ENCODE measurements at regions not wholly inside any gene's neighbourhood (a gene's known extent, or its start where the extent isn't known, plus 50 kb on each side); places are given as distances from the start of the nearest gene placed in this dataset.

DNA sequence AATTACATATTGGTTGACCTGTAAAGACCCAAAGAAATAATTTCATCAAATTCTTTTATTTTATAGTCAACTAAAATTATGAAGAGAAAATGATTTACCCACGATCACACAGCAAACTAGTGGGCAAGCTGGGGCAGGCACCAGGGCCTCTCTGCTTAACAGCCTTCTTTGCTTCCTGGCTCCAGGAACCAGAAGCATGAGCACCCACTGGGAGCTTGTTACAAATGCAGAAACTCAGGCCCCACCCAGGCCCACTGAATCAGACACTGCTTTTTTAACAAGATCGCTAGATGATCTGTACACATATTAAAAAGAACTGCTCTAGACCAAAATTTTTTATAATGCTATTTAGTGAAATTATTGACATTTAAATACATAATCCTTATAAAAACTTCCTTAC, 95.0 kb downstream of the GEMIN8 start:
- H3K4me3 Mint-ChIP-seq: no peak overlapping the region
- Histone ChIP-seq H3K27ac (ENCODE audit: low read depth in 1 of 2, low read length in 2 of 2) (no peak overlapping the region), H3K79me2 (ENCODE audit: insufficient read depth, low read length) (no peaks in the 10 kb centered on the region), H3K4me1 (ENCODE audit: control insufficient read depth in 1 of 2, insufficient read depth in 2 of 2, low read length in 2 of 2) (peaks cover 4 to 6% of the 10 kb centered on the region in 2 donors), H2AFZ (ENCODE audit: insufficient read depth, low read depth, low read length, poor library complexity, severe bottlenecking) (no peak overlapping the region), H4K20me1 (ENCODE audit: insufficient read depth, low read length) (no peaks in the 10 kb centered on the region), H3K9me3 (replicated peaks in 1 of 2; ENCODE audit: control insufficient read depth in 1 of 2, insufficient read depth in 1 of 2, low read length in 2 of 2) (peaks cover 0 to 3% of the 10 kb centered on the region in 2 donors), H3K36me3 (replicated peaks in 1 of 2; ENCODE audit: control insufficient read depth in 1 of 2, insufficient read depth in 2 of 2, low read length in 2 of 2) (no peaks in the 10 kb centered on the region), H3K4me2 (replicated peaks; ENCODE audit: extremely low read depth, low read length, poor library complexity, severe bottlenecking) (no peak overlapping the region), H3K9ac (ENCODE audit: insufficient read depth, low read length, poor library complexity, severe bottlenecking) (no peak overlapping the region), H3K4me3 (replicated peaks in 1 of 3; ENCODE audit: low read depth in 2 of 3, low read length in 3 of 3) (no peak overlapping the region), H3K27me3 (ENCODE audit: control insufficient read depth in 2 of 2, insufficient read depth in 2 of 2, low read length in 2 of 2) (peaks cover 8 to 35% of the 10 kb centered on the region in 2 donors)
- TF ChIP-seq, protein P1, sequence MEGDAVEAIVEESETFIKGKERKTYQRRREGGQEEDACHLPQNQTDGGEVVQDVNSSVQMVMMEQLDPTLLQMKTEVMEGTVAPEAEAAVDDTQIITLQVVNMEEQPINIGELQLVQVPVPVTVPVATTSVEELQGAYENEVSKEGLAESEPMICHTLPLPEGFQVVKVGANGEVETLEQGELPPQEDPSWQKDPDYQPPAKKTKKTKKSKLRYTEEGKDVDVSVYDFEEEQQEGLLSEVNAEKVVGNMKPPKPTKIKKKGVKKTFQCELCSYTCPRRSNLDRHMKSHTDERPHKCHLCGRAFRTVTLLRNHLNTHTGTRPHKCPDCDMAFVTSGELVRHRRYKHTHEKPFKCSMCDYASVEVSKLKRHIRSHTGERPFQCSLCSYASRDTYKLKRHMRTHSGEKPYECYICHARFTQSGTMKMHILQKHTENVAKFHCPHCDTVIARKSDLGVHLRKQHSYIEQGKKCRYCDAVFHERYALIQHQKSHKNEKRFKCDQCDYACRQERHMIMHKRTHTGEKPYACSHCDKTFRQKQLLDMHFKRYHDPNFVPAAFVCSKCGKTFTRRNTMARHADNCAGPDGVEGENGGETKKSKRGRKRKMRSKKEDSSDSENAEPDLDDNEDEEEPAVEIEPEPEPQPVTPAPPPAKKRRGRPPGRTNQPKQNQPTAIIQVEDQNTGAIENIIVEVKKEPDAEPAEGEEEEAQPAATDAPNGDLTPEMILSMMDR (IDR thresholded peaks at IDR 0.05): no peak
- peaks cover 15% of the 10 kb centered on the region for H3K4me1 Mint-ChIP-seq
- intact Hi-C loops (cut with micrococcal nuclease): no loop called here
- peaks cover 0 to 4% (median 2%) of the 10 kb centered on the region in 7 donors for H3K9me3 Mint-ChIP-seq
- H3K27me3 Mint-ChIP-seq (ENCODE audit: low read depth in 3 of 3): peaks cover 6 to 42% (median 14%) of the 10 kb centered on the region in 3 donors
- DNase-seq: no peak
- WGBS (ENCODE audit: insufficient coverage): no CpG with 5 or more reads among the region's 2 CpGs
- no peak overlapping the region for H3K27ac Mint-ChIP-seq
- H3K36me3 Mint-ChIP-seq: no peaks in the 10 kb centered on the region

DNA sequence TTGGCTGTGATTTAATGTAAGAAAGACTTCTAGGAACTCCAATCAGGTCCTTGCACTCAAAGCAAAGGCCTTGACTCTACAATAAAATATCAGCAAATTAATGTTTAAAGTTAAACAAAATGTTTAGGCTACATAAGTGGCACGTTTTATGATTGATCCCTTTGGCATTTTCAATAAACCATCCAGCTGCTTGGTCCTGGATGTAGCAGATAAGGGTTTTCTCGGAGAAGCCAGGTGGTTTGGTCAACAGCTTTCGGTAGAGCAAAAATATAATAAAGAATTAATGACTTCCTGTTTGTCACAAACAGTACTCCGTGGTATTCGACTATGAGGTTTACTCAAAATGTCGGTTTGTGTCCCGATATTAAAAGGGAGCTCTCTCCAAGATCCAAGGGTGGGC, 95.8 kb downstream of the GEMIN8 start:
- 60% methylated on average over 2 of the region's 7 CpGs for WGBS (ENCODE audit: insufficient coverage)
- H3K4me1 ChIP-seq (ENCODE audit: control insufficient read depth in 1 of 2, insufficient read depth in 2 of 2, low read length in 2 of 2): peaks cover 2 to 5% of the 10 kb centered on the region in 2 donors
- no peak for DNase-seq
- Mint-ChIP-seq H3K9me3 (peaks cover 0 to 4% (median 1%) of the 10 kb centered on the region in 7 donors), H3K4me3 (no peak overlapping the region), H3K27me3 (ENCODE audit: low read depth in 3 of 3) (peaks cover 0 to 35% (median 6%) of the 10 kb centered on the region in 3 donors), H3K36me3 (no peaks in the 10 kb centered on the region), H3K27ac (no peak overlapping the region), H3K4me1 (peaks cover 10% of the 10 kb centered on the region)
- no peaks in the 10 kb centered on the region for H3K36me3 ChIP-seq (replicated peaks in 1 of 2; ENCODE audit: control insufficient read depth in 1 of 2, insufficient read depth in 2 of 2, low read length in 2 of 2)
- no peaks in the 10 kb centered on the region for H4K20me1 ChIP-seq (ENCODE audit: insufficient read depth, low read length)
- H3K4me3 ChIP-seq (replicated peaks in 1 of 3; ENCODE audit: low read depth in 2 of 3, low read length in 3 of 3): no peak overlapping the region
- H3K27me3 ChIP-seq (ENCODE audit: control insufficient read depth in 2 of 2, insufficient read depth in 2 of 2, low read length in 2 of 2): peaks cover 3 to 27% of the 10 kb centered on the region in 2 donors
- TF ChIP-seq, protein P1 (IDR thresholded peaks at IDR 0.05): no peak
- no peak overlapping the region for H2AFZ ChIP-seq (ENCODE audit: insufficient read depth, low read depth, low read length, poor library complexity, severe bottlenecking)
- H3K9me3 ChIP-seq (replicated peaks in 1 of 2; ENCODE audit: control insufficient read depth in 1 of 2, insufficient read depth in 1 of 2, low read length in 2 of 2): peaks cover 0 to 3% of the 10 kb centered on the region in 2 donors
- no peak overlapping the region for H3K9ac ChIP-seq (ENCODE audit: insufficient read depth, low read length, poor library complexity, severe bottlenecking)
- H3K79me2 ChIP-seq (ENCODE audit: insufficient read depth, low read length): no peaks in the 10 kb centered on the region
- intact Hi-C loops (cut with micrococcal nuclease): no loop called here
- H3K27ac ChIP-seq (ENCODE audit: low read depth in 1 of 2, low read length in 2 of 2): no peak overlapping the region
- H3K4me2 ChIP-seq (replicated peaks; ENCODE audit: extremely low read depth, low read length, poor library complexity, severe bottlenecking): no peak overlapping the region

All from CD14-positive monocyte (primary cell).